ENCODE measurements at regions not wholly inside any gene's neighbourhood (a gene's known extent, or its start where the extent isn't known, plus 50 kb on each side); places are given as distances from the start of the nearest gene placed in this dataset.

DNA sequence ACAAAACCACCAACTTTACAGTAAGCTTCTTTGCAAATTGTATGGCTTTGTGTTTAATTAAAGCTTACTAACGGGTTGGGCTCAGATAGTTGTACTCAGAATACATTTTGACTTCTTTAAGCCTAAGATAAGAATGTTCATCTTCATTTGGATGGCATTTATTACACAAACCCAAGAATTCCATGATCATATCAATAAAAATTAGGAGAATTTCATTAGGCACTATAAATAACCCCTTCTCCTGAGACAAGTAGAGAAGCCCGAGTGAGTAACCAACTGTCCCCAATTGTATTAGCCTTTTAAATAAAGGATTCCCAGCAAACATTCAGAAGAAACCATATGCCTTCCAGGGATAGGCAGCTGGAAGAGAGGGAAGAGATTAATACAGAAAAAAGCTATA is 504.7 kb downstream of the KCNJ2 start:
- H3K27ac ChIP-seq, result no peak overlapping the region
- no peaks in the 10 kb centered on the region for H4K20me1 ChIP-seq (ENCODE audit: insufficient read depth, poor library complexity, severe bottlenecking)
- no peaks in the 10 kb centered on the region for H3K4me1 ChIP-seq (ENCODE audit: insufficient read depth)
- no peak overlapping the region for H2AFZ ChIP-seq
- no peaks in the 10 kb centered on the region for H3K79me2 ChIP-seq
- no peaks in the 10 kb centered on the region for H3K27me3 ChIP-seq
- TF ChIP-seq, protein P1, sequence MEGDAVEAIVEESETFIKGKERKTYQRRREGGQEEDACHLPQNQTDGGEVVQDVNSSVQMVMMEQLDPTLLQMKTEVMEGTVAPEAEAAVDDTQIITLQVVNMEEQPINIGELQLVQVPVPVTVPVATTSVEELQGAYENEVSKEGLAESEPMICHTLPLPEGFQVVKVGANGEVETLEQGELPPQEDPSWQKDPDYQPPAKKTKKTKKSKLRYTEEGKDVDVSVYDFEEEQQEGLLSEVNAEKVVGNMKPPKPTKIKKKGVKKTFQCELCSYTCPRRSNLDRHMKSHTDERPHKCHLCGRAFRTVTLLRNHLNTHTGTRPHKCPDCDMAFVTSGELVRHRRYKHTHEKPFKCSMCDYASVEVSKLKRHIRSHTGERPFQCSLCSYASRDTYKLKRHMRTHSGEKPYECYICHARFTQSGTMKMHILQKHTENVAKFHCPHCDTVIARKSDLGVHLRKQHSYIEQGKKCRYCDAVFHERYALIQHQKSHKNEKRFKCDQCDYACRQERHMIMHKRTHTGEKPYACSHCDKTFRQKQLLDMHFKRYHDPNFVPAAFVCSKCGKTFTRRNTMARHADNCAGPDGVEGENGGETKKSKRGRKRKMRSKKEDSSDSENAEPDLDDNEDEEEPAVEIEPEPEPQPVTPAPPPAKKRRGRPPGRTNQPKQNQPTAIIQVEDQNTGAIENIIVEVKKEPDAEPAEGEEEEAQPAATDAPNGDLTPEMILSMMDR (IDR thresholded peaks at IDR 0.05; ENCODE audit: poor library complexity), result no peak
- TF ChIP-seq EZH2 (IDR thresholded peaks at IDR 0.05; ENCODE audit: borderline replicate concordance) (no peak), EZH2phosphoT487 (IDR thresholded peaks at IDR 0.05; ENCODE audit: low read depth, severe bottlenecking, unreplicated experiment) (no peak)
- no peaks in the 10 kb centered on the region for H3K9me3 ChIP-seq (ENCODE audit: low read depth)
- H3K4me3 ChIP-seq, result no peak overlapping the region
- DNase-seq (ENCODE audit: low spot score), result no peak
- no peaks in the 10 kb centered on the region for H3K9me2 ChIP-seq (replicated peaks; ENCODE audit: insufficient read depth)
- H3K36me3 ChIP-seq (replicated peaks; ENCODE audit: insufficient read depth, low read depth), result no peaks in the 10 kb centered on the region
- 58% methylated on average over 2 of the region's 2 CpGs for WGBS (ENCODE audit: low lambda C conversion rate, missing lambda C conversion rate)
- H3K4me2 ChIP-seq, result no peak overlapping the region

DNA sequence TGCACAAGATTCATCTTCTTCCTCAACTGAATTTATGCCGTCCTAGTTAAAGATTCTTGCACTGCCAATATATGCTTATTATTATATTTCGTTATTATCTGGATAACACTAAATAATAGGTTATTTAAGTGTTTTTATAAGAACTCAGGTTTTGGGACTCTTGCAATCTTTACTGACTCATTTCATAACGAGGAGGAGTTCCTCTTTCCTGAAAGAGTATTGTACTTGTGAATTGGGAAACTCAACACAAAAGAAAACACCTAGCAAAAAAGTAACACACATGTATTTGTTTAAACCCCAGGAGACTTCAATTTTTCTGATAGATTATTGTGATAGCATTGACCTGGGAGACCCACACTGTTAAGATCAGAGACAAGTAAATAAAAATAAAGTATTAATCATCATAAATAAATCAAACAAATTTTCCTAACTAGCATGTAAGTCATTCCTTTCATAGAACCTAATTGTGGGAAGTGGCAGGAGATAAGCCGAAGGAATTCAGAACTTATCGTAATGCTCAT is 505.8 kb downstream of the KCNJ2 start:
- Histone ChIP-seq H4K20me1 (ENCODE audit: insufficient read depth, poor library complexity, severe bottlenecking) (no peaks in the 10 kb centered on the region), H2AFZ (no peak overlapping the region), H3K36me3 (replicated peaks; ENCODE audit: insufficient read depth, low read depth) (no peaks in the 10 kb centered on the region), H3K79me2 (no peaks in the 10 kb centered on the region), H3K27me3 (no peaks in the 10 kb centered on the region), H3K4me3 (no peak overlapping the region), H3K9me2 (replicated peaks; ENCODE audit: insufficient read depth) (no peaks in the 10 kb centered on the region), H3K4me2 (no peak overlapping the region), H3K4me1 (ENCODE audit: insufficient read depth) (no peaks in the 10 kb centered on the region), H3K27ac (no peak overlapping the region), H3K9me3 (ENCODE audit: low read depth) (no peaks in the 10 kb centered on the region)
- TF ChIP-seq, protein P1 (IDR thresholded peaks at IDR 0.05; ENCODE audit: poor library complexity), result no peak
- no peak for TF ChIP-seq EZH2 (IDR thresholded peaks at IDR 0.05; ENCODE audit: borderline replicate concordance)
- no peak for TF ChIP-seq EZH2phosphoT487 (IDR thresholded peaks at IDR 0.05; ENCODE audit: low read depth, severe bottlenecking, unreplicated experiment)
- DNase-seq (ENCODE audit: low spot score), result no peak
- 92% methylated on average over 5 of the region's 5 CpGs for WGBS (ENCODE audit: low lambda C conversion rate, missing lambda C conversion rate)

DNA sequence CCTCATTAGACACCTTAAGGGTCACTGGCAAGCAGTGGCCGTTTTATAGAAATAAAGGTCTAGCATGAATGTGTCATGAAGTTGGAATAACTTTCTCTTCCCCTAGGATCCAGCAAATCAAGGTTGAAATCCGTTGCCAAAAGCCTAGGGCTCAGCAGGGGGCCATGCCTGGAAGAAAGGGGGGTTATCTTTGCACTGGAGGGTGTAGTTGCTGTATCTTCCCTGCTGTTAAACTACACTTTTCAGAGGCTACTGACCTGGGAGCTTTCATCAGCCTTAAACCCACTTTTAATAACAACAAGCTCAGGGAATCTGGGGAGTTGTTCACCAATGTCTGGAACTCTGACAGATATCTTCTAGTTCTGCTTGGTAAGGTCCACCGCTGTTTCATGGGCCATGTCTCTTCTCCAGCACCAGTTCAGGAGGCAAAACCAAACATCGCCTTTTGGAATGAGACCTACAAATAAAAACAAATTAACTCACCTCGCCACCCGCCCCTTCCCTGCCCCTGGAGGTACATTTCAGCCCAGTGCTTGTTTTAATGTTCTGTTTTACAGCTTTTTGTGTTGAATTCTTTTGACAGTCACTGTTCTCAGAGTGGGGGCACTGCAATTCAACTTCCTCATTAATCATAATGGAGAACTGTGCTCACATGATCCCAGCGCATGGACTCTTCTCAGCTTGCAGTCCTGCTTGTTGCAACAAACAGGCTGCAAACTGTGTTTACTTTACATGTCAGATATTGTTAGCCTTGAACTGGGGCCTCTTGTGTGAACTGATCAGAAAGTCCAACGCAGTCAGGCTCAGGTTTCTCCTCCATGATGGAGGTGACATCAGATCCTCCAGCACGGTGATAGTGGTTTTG is 508.7 kb downstream of the KCNJ2 start:
- H3K4me3 ChIP-seq, result no peak overlapping the region
- no peaks in the 10 kb centered on the region for H4K20me1 ChIP-seq (ENCODE audit: insufficient read depth, poor library complexity, severe bottlenecking)
- no peaks in the 10 kb centered on the region for H3K9me3 ChIP-seq (ENCODE audit: low read depth)
- H3K36me3 ChIP-seq (replicated peaks; ENCODE audit: insufficient read depth, low read depth), result no peaks in the 10 kb centered on the region
- WGBS (ENCODE audit: low lambda C conversion rate, missing lambda C conversion rate), result 59% methylated on average over 9 of the region's 9 CpGs
- no peak overlapping the region for H3K27ac ChIP-seq
- no peaks in the 10 kb centered on the region for H3K79me2 ChIP-seq
- DNase-seq (ENCODE audit: low spot score), result no peak
- H3K27me3 ChIP-seq, result no peaks in the 10 kb centered on the region
- H2AFZ ChIP-seq, result peak overlapping the region; percentile 1
- TF ChIP-seq EZH2 (IDR thresholded peaks at IDR 0.05; ENCODE audit: borderline replicate concordance) (no peak), EZH2phosphoT487 (IDR thresholded peaks at IDR 0.05; ENCODE audit: low read depth, severe bottlenecking, unreplicated experiment) (no peak)
- H3K4me1 ChIP-seq (ENCODE audit: insufficient read depth), result no peaks in the 10 kb centered on the region
- H3K9me2 ChIP-seq (replicated peaks; ENCODE audit: insufficient read depth), result no peaks in the 10 kb centered on the region
- H3K4me2 ChIP-seq, result no peak overlapping the region

DNA sequence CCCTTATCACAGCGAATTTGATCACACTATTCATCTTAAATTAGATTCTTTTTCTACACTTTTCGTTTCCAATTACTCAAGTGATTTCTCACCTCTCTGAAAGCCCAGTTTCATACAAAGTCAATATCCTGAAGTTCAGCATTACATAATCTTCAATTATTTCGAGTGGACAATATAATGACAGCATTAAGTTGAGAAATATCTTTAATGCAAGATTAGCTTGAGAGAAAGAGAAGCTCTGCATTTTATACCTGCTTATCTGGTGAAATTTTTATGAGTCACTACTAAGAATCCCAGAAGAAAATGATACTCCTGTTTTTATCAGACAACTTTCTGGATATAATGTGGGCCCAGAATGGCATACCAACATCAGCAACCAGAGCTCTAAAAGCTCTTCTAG is 509.6 kb downstream of the KCNJ2 start:
- no peaks in the 10 kb centered on the region for H4K20me1 ChIP-seq (ENCODE audit: insufficient read depth, poor library complexity, severe bottlenecking)
- H3K79me2 ChIP-seq, result no peaks in the 10 kb centered on the region
- H3K36me3 ChIP-seq (replicated peaks; ENCODE audit: insufficient read depth, low read depth), result no peaks in the 10 kb centered on the region
- 89% methylated on average over 3 of the region's 3 CpGs for WGBS (ENCODE audit: low lambda C conversion rate, missing lambda C conversion rate)
- no peak overlapping the region for H2AFZ ChIP-seq
- H3K4me2 ChIP-seq, result no peak overlapping the region
- no peak overlapping the region for H3K4me3 ChIP-seq
- no peaks in the 10 kb centered on the region for H3K4me1 ChIP-seq (ENCODE audit: insufficient read depth)
- TF ChIP-seq EZH2phosphoT487 (IDR thresholded peaks at IDR 0.05; ENCODE audit: low read depth, severe bottlenecking, unreplicated experiment), result no peak
- no peaks in the 10 kb centered on the region for H3K9me2 ChIP-seq (replicated peaks; ENCODE audit: insufficient read depth)
- no peak overlapping the region for H3K27ac ChIP-seq
- no peaks in the 10 kb centered on the region for H3K27me3 ChIP-seq
- no peak for DNase-seq (ENCODE audit: low spot score)
- H3K9me3 ChIP-seq (ENCODE audit: low read depth), result no peaks in the 10 kb centered on the region

Measured in hepatocyte (in vitro differentiated cells).